T-helper 1 cell (primary cell): ENCODE measurements at regions not wholly inside any gene's neighbourhood (a gene's known extent, or its start where the extent isn't known, plus 50 kb on each side); places are given as distances from the start of the nearest gene placed in this dataset.
A peak's percentile ranks its signal among the peaks of the same experiment; 100 is the strongest.

Source experiments
- DNase-seq, 5 donors: peaks; one replicate each; pipeline ENCODE4 v3.0.0-alpha.2; 2012 to 2020

DNA sequence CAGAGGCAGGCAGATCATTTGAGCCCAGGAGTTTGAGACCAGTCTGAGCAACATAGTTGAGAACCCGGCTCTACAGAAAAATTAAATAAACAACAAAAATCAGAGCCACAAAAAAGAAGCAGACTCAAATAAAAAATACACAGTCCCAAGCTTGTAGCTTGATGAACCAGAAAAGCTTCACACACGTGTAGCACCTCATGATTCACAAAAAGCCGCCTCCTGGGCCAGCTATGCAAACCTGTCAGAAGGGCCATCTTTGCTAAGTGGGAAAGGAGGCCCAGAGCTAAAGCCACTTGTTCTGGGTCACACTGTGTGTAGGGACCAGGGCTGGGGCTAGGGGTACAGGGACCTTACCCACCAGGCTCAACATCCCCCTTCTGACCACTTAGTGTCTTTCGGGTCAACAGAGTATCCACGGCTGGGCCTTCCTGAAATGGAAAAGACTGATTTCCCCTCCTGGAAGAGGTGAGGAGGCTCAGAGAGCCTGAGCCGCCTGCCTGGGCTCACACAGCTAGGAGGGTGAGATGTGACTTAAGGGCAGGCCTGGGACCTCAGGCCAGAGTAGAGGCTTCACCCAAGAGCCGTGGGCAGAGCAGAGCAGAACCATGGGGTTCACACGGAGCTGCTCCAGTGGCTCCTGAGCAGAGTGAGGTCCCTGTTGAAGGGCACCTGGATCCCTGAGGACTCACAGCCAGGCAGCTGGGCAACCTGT lies 269.6 kb downstream of the PARN start:
- DNase-seq = no peak

- no peak for DNase-seq
These were observed 271.3 kb downstream of the PARN start for GRCh38 chr16:14358697-14359305.

- DNase-seq = no peak
These were observed 272.7 kb downstream of the PARN start for GRCh38 chr16:14357328-14357727.

- DNase-seq = no peak
These were observed 274.0 kb downstream of the PARN start for GRCh38 chr16:14356064-14356463.

- peak in 1 of 5 donors; percentile 91 for DNase-seq
These were observed 275.3 kb downstream of the PARN start for GRCh38 chr16:14354561-14355351.

GRCh38 chr16:14353340-14353739 lies 276.7 kb downstream of the PARN start:
- no peak for DNase-seq

GRCh38 chr16:14351647-14352046 lies 278.4 kb downstream of the PARN start:
- DNase-seq = no peak

GRCh38 chr16:14350626-14351025 lies 279.4 kb downstream of the PARN start:
- no peak for DNase-seq

GRCh38 chr16:14350081-14350480 lies 279.0 kb downstream of the MRTFB start:
- no peak for DNase-seq

- DNase-seq = no peak
These were observed 276.6 kb downstream of the MRTFB start for GRCh38 chr16:14347706-14348105.

DNA sequence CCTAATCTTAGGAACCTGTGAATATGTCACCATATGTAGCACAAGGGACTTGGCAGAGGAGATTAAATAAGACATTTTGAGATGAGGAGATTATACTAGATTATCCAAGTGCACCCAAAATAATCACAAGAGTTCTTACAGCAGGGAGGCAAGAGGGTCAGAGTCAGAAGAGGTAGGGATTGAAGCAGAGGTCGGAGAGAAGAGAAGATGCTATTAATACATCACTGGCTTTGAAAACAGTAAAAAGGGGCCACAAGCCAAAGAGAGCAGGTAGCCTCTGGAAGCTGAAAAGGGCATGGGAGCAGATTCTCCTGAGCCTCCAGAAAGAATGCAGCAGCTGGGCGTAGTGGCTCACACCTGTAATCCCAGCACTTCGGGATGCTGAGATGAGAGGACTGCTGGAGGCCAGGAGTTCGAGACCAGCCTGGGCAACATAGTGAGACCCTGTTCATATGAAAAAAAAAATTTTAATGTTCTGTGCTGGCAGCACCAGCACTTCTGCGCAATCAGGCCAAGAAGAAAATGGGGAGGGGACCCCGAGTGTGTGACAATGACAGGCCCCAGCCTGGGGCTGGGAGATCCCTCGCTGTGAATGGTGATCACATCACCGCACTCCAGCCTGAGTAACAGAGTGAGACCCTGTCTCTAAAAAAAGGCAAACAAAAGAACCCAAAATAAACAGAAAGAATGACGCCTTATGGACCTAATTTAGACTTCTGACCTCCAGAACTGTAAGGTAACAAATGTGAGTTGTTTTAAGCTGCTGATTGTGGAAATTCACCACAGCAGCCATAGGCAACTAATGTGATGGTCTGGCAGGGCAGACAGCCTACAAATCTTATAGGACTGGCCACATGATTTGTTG lies 275.4 kb downstream of the MRTFB start:
- no peak for DNase-seq

DNA sequence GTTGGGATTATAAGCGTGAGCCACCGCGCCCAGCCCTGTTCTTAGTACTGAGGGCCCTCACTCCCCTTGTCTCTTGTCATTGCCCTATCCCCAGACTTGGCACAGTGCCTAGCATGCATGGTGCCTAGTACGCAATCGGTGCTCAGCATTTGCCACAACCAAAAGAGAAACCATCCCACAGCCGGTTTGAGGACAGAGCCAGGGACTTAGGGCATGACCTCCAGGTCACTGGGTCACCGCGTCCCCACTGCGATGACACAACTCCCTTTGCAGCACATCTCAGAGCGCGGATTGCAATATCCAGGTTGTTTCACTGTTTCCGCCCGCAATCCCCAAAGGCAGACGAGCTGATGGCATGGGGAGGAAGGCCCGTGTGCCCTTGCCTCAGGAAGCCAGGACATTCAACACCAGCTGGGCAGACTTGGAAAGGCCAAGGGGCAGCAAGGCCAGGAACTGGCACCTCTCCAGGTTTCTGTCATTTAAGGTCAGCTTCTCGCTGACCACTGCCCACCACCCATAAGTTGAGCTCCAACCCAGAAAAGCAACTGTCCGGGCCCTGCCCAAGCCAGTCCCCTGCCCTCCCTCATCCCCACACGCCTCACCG lies 274.5 kb downstream of the MRTFB start:
- no peak for DNase-seq

DNA sequence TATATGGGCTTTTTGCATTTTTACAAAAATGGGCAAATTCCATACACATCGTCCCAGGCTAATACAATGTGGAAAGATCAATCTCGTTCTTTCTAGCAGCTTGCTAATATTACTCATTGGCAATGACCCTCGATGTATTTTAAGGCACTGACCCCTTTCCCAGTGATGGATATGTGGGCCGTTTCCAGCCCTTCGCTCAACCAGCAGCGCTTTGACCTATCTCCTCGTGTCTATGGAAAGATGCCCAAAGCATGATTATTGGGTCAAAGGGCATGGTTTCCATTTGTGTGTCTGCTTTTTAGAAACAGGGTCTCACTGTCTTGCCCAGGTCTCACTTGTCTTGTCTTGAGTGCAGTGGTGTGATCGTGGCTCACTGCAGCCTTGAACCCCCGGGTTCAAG lies 273.8 kb downstream of the MRTFB start:
- no peak for DNase-seq

GRCh38 chr16:14344292-14344691 lies 273.2 kb downstream of the MRTFB start:
- DNase-seq = no peak

- no peak for DNase-seq
These were observed 270.5 kb downstream of the MRTFB start for GRCh38 chr16:14341324-14342225.

DNA sequence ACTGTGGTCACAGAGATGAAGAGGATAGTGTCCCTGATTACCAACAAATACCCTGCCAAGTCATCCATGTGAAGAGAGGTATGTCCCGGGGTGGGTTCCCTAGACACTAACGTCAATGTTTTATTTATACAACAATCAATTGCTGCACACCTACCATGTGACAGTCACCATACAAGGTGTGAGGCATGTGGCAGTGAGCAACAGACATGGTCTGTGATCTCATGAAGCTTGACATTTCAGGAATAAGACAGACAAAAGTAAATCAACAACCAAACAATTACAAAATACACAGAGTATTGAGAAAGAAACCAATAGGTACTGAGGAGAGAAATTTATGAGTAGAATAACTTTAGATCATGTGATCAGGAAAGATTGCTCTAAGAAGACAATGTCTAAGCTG lies 268.6 kb downstream of the MRTFB start:
- DNase-seq = no peak

DNA sequence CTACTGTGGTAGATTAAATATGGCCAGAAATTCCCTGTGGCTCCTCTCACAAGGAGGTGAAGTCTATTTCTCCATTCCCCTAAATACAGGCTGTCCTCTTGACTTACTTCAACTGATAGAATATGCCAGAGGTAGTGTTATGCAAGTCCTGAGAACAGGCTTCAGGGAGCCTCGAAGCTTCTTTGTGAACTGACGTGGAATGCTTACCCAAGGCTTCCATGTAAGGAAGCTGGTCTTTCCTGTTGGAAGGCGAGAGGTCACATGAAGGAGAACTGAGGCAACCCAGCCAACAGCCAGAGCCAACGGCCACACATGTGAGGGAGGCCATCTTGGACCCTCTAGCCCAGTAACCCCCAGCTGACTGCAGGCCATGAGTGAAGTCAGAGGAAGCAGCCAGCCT lies 267.9 kb downstream of the MRTFB start:
- DNase-seq = no peak

DNA sequence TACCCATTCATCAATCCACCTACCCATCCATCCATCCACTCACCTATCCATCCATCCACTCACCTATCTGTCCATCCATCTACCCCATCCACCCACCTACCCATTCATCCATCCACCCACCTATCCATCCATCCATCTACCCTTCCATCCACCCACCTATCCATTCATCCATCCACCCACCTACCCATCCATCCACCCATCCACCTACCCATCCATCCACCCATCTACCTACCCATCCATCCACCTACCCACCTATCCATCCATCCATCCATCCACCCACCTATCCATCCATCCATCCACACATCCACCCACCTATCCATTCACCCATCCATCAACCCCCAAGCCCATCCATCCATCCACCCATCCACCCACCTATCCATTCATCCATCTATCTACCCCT lies 267.1 kb downstream of the MRTFB start:
- DNase-seq = no peak

DNA sequence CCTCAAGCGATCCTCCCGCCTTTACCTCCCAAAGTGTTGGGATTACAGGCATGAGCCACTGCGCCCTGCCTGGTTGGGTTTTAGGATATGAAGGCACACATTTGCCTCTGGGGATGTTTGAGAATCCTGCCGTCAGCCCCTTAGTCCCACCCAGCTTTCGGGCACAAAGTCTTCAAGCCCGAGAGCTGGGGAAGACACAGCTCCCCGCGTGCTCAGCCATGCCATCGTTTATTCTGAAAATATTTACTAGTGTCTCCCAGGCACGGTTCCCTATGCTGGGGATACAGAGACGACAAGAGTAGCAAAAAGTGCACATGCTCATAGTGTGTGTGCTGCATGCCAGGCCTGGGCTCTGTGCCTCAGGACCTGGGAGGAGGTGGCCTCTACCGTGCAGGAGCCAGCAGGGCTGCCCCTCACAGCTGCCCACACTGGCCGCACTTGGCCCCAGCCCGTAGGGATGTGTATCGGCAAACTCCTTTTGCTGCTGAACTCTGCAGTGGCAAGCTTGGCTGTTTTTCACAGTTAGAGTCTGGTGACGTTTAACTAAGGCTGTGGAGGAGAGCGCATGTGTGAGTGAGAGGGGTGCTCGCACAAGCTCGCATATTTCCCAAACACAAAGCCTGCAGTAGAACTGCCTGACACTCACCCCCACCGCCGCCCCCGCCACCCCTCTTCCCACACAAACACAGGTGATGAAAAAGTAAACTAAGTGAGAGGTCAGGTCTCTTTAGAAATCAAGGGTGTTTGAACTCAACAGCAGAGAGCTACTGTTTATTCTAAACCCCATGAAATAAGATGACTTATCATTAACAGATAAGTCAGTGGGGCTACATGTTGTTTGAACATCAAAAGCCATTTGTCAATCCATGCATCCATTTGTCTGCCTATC lies 266.4 kb downstream of the MRTFB start:
- no peak for DNase-seq

- no peak for DNase-seq
These were observed 264.2 kb downstream of the MRTFB start for GRCh38 chr16:14335297-14335696.
